ENCODE measurements at regions not wholly inside any gene's neighbourhood (a gene's known extent, or its start where the extent isn't known, plus 50 kb on each side); places are given as distances from the start of the nearest gene placed in this dataset.

- Histone ChIP-seq H2BK15ac (ENCODE audit: low read length) (no peak overlapping the region), H2AK5ac (ENCODE audit: low read depth, low read length) (no peak overlapping the region), H3K36me3 (ENCODE audit: control insufficient read depth in 2 of 4, insufficient read depth in 4 of 4, low read length in 3 of 4) (no peaks in the 10 kb centered on the region), H3K56ac (replicated peaks; ENCODE audit: insufficient read length, low read depth, low read length) (no peak overlapping the region), H3K27ac (ENCODE audit: low read depth, low read length) (no peak overlapping the region), H4K91ac (replicated peaks; ENCODE audit: insufficient read length, low read length) (no peak overlapping the region), H3K4me3 (ENCODE audit: extremely low read depth in 1 of 4, insufficient read depth in 2 of 4, low read depth in 3 of 4, low read length in 4 of 4) (no peak overlapping the region), H3K14ac (ENCODE audit: insufficient read length) (no peak overlapping the region), H3K27me3 (replicated peaks in 1 of 4; ENCODE audit: control insufficient read depth in 3 of 4, extremely low read depth in 1 of 4, insufficient read depth in 3 of 4, low read length in 3 of 4) (no peaks in the 10 kb centered on the region), H3K4me1 (replicated peaks in 1 of 4; ENCODE audit: control insufficient read depth in 3 of 4, insufficient read depth in 4 of 4, low read length in 3 of 4) (peaks cover 0 to 1% (median 0%) of the 10 kb centered on the region in 4 experiments; a peak in 1 of 7 replicates), H3K23ac (ENCODE audit: insufficient read length) (no peak overlapping the region), H3K4me2 (ENCODE audit: insufficient read depth in 1 of 2, low read depth in 2 of 2, low read length in 2 of 2) (no peak overlapping the region), H2BK20ac (ENCODE audit: low read length) (no peak overlapping the region), H3K4ac (replicated peaks; ENCODE audit: insufficient read length, low read depth, low read length) (no peak overlapping the region), H3K79me2 (ENCODE audit: control insufficient read depth in 1 of 2, insufficient read depth in 2 of 2, low read length in 2 of 2) (no peaks in the 10 kb centered on the region), H3K79me1 (ENCODE audit: low read depth, low read length) (no peaks in the 10 kb centered on the region), H3K23me2 (ENCODE audit: low read depth, low read length) (no peaks in the 10 kb centered on the region), H2BK12ac (ENCODE audit: low read depth, low read length) (no peak overlapping the region), H3K9me3 (ENCODE audit: insufficient read depth in 2 of 2, low read depth in 1 of 2, low read length in 1 of 2) (no peaks in the 10 kb centered on the region), H4K20me1 (replicated peaks in 1 of 2; ENCODE audit: control insufficient read depth in 1 of 2, insufficient read depth in 2 of 2, low read length in 2 of 2) (no peaks in the 10 kb centered on the region), H4K8ac (ENCODE audit: extremely low read depth, insufficient read depth, low read length) (no peak overlapping the region), H3K9ac (replicated peaks in 1 of 4; ENCODE audit: extremely low read depth in 1 of 4, low read depth in 3 of 4, low read length in 3 of 4) (no peak overlapping the region), H4K5ac (ENCODE audit: insufficient read length, low read depth, low read length) (no peak overlapping the region), H2AFZ (ENCODE audit: low read length) (no peak overlapping the region), H2BK5ac (ENCODE audit: low read depth, low read length) (no peak overlapping the region), H3K18ac (ENCODE audit: extremely low read depth, low read length) (no peak overlapping the region), H2BK120ac (replicated peaks; ENCODE audit: low read depth, low read length) (no peak overlapping the region)
- CTCF ChIA-PET (ENCODE audit: partially characterized antibody): interaction anchor here (1.7 kb wide), 1 partner anchor 11 kb away, joined by 6 read pairs; no protein-coding TSS in a partner anchor
- DNase-seq (ENCODE audit: low read depth in 1 of 2, low spot score in 2 of 2): no peak
- FAIRE-seq: no peak
- WGBS, 2 experiments (ENCODE audit: extremely low coverage in 1 of 2, insufficient coverage in 1 of 2, insufficient read length in 1 of 2, insufficient replicate concordance in 2 of 2, low coverage in 1 of 2, low lambda C conversion rate in 2 of 2, missing lambda C conversion rate in 1 of 2): 93% methylated on average over 1 of the region's 1 CpG; no CpG with 5 or more reads in 1 of the 2 experiments
- POLR2A ChIA-PET (ENCODE audit: partially characterized antibody): no interaction called here
- no peak for TF ChIP-seq SIRT6 (IDR thresholded peaks at IDR 0.05; ENCODE audit: low read length)
- no peak for TF ChIP-seq CBX8 (IDR thresholded peaks at IDR 0.05; ENCODE audit: borderline replicate concordance, low read depth, low read length)
- TF ChIP-seq JUN (IDR thresholded peaks at IDR 0.05; ENCODE audit: low read depth, low read length): no peak
- TF ChIP-seq FOSL1 (IDR thresholded peaks at IDR 0.05; ENCODE audit: insufficient read depth, low read depth, low read length): no peak
- no peak for TF ChIP-seq EZH2 (IDR thresholded peaks at IDR 0.05; ENCODE audit: low read depth, low read length, severe bottlenecking)
- no peak for TF ChIP-seq RAD21 (IDR thresholded peaks at IDR 0.05 in 1 of 2, conservative IDR thresholded peaks at IDR 0.05 in 1 of 2; ENCODE audit: low read depth in 2 of 2, low read length in 2 of 2)
- no peak for TF ChIP-seq ASH2L (IDR thresholded peaks at IDR 0.05; ENCODE audit: low read length)
- no peak for TF ChIP-seq JUND (IDR thresholded peaks at IDR 0.05; ENCODE audit: low read length)
- no peak for TF ChIP-seq POLR2A (IDR thresholded peaks at IDR 0.05; ENCODE audit: control extremely low read depth in 1 of 2, low read depth in 2 of 2, low read length in 2 of 2)
- TF ChIP-seq RNF2 (IDR thresholded peaks at IDR 0.05; ENCODE audit: borderline replicate concordance, low read depth, low read length, missing control alignments, poor library complexity, severe bottlenecking): no peak
- no peak for TF ChIP-seq E2F6 (IDR thresholded peaks at IDR 0.05)
- no peak for TF ChIP-seq USF2 (IDR thresholded peaks at IDR 0.05; ENCODE audit: low read length)
- TF ChIP-seq CHD2 (IDR thresholded peaks at IDR 0.05; ENCODE audit: low read length): no peak
These were observed 111.0 kb upstream of the PTPN3 start for GRCh38 chr9:109609060-109609459.
